SJSA1 (cell line): ENCODE measurements at regions not wholly inside any gene's neighbourhood (a gene's known extent, or its start where the extent isn't known, plus 50 kb on each side); places are given as distances from the start of the nearest gene placed in this dataset.
"Not testable (repeated sequence)": the region's sequence is repeated elsewhere in the genome, so short reads cannot be mapped to it uniquely, and the experiment has no call there.

Experiments used
- DNase-seq, 2 experiments: peaks; one replicate each; pipeline ENCODE4 v3.0.0-alpha.2; 2015 to 2020; ENCODE audit warnings: low spot score in 2 of 2, low read depth in 1 of 2
- H3K27ac ChIP-seq: fragments of 250-450 bp; sonication (Bioruptor Pico); 2 replicates; pipeline ENCODE4 v1.5.1; 2020; ENCODE audit warnings: mild to moderate bottlenecking, moderate library complexity
- H3K27me3 ChIP-seq: fragments of 250-450 bp; sonication (Bioruptor Pico); replicated peaks from 2 replicates; pipeline ENCODE4 v1.5.1; 2020; ENCODE audit warnings: mild to moderate bottlenecking, moderate library complexity
- H3K36me3 ChIP-seq: fragments of 250-450 bp; sonication (Bioruptor Pico); 2 replicates; pipeline ENCODE4 v1.5.1; 2020; ENCODE audit warnings: mild to moderate bottlenecking
- H3K4me1 ChIP-seq: fragments of 250-450 bp; sonication (Bioruptor Pico); replicated peaks from 2 replicates; pipeline ENCODE4 v1.6.1; 2021; ENCODE audit warnings: mild to moderate bottlenecking
- H3K4me3 ChIP-seq: fragments of 250-450 bp; sonication (Bioruptor Pico); 2 replicates; pipeline ENCODE4 v1.5.1; 2020; ENCODE audit warnings: mild to moderate bottlenecking
- H3K9me3 ChIP-seq: fragments of 250-450 bp; sonication (Bioruptor Pico); replicated peaks from 2 replicates; pipeline ENCODE4 v1.5.1; 2020; ENCODE audit warnings: mild to moderate bottlenecking

DNA sequence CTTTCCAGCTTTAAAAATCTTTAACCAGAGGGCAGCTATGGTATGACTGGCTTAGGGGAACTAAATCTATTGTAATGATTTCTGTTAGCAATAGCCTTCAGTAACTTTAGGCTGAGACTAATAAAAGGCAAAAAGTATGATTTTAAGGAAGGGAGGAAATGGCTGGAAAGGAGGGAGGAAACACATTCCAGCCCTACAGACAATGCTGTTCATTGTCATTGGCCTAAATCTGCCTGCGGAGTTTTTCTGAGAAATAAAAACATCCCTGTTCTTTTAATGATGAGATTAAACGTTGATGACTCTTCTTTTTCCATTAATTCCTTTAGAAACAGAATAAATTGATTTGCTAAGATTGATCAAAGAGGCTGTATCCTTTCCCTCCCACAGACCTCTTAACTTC lies 99.6 kb upstream of the GRAMD1B start:
- DNase-seq = no peak
- H3K36me3 ChIP-seq = no peaks in the 10 kb centered on the region
- H3K4me1 ChIP-seq = no peaks in the 10 kb centered on the region
- no peaks in the 10 kb centered on the region for H3K9me3 ChIP-seq
- no peak overlapping the region for H3K27ac ChIP-seq
- H3K4me3 ChIP-seq = no peak overlapping the region
- H3K27me3 ChIP-seq = no peaks in the 10 kb centered on the region

DNA sequence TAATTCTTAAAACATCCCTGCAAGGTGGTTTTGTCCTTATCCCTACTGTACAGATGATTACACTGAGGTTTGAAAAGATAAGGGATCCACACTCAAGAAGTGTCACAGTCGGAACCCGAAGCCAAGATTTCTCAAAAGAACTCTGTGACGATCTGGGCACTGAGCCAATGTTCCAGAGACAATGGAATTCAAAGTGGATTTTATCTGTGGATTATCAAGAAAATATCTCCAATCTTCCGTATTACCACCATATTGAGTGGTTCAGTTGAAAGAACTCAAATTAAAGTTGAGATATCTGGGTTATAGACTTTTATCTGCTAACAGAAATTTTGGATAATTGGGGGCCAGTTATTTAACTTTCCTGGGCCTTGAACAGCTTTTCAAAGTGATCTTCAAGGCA lies 100.0 kb upstream of the GRAMD1B start:
- Histone ChIP-seq H3K9me3 (no peaks in the 10 kb centered on the region), H3K4me3 (no peak overlapping the region), H3K27me3 (no peaks in the 10 kb centered on the region), H3K36me3 (no peaks in the 10 kb centered on the region), H3K4me1 (no peaks in the 10 kb centered on the region), H3K27ac (no peak overlapping the region)
- no peak for DNase-seq

DNA sequence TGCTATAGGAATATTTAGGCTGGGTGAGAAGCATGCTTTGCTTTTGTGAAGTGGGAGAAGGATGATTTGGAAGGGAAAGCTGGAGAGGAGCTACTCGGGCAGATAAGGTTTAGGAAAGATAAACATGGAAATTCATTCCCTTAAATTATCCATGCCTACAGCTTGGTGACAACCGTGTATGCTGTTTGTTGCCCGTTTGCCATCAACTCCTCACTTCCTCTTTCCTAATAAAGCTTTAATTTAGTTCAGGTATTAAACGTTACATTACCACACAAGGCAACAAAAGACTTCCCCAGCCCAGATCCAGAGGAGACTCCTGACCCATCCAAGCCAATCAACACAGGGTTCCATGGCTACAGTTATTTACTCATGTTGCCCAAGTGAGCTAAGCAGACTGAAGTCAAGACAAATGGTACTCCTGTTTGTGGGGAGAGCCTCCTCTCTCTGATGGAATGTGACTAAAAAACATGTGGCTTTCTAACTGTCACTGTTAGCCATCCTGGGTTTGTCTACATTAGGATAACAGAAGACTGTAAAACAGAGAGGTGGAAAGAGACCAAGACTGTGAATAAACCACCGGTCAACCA lies 101.7 kb upstream of the GRAMD1B start:
- Histone ChIP-seq H3K36me3 (no peaks in the 10 kb centered on the region), H3K27ac (no peak overlapping the region), H3K4me1 (no peaks in the 10 kb centered on the region), H3K27me3 (no peaks in the 10 kb centered on the region), H3K9me3 (no peaks in the 10 kb centered on the region), H3K4me3 (no peak overlapping the region)
- DNase-seq = no peak

DNA sequence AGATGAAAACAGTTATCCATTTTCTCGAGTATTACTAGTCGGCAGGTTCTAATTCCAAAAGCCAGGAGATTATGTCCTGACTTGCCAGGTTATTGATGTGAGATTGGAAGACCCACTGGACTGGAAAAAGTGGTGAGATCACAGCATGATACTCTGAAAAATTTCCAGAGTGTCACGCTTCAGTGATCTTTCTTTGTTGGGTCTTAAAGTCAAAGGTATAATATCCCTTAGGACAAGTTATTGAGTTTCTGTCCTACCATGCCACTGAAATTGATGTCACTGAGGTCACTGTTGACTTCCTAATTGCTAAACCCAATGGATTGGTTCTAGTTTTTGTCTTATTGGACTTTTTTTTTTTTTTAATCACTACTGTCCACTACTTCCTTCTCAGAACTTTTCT lies 104.5 kb upstream of the GRAMD1B start:
- no peak for DNase-seq
- no peaks in the 10 kb centered on the region for H3K27me3 ChIP-seq
- H3K36me3 ChIP-seq = no peaks in the 10 kb centered on the region
- no peaks in the 10 kb centered on the region for H3K4me1 ChIP-seq
- H3K4me3 ChIP-seq = no peak overlapping the region
- H3K27ac ChIP-seq = no peak overlapping the region
- H3K9me3 ChIP-seq = no peaks in the 10 kb centered on the region

DNA sequence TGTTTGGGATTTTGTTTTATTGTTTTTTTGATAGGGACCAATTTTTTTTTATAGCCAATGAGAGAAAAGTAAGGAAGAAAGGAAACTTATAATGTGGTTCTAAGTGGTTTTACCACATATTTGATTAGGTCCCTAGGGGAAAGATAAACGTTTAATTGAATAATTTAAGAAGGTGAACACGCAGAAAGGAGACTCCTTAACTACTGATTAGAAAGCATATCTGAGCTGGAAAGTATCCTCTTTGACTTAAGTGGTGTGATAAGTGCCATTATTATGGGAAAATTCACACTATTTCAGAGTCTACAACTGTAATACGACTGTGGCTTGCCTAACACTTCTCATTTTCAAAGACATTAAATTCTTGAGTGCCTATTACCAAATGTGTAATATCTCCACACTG lies 106.5 kb upstream of the GRAMD1B start:
- no peak for DNase-seq
- no peaks in the 10 kb centered on the region for H3K9me3 ChIP-seq
- H3K27ac ChIP-seq = no peak overlapping the region
- H3K4me3 ChIP-seq = no peak overlapping the region
- H3K36me3 ChIP-seq = no peaks in the 10 kb centered on the region
- no peaks in the 10 kb centered on the region for H3K27me3 ChIP-seq
- H3K4me1 ChIP-seq = no peaks in the 10 kb centered on the region

DNA sequence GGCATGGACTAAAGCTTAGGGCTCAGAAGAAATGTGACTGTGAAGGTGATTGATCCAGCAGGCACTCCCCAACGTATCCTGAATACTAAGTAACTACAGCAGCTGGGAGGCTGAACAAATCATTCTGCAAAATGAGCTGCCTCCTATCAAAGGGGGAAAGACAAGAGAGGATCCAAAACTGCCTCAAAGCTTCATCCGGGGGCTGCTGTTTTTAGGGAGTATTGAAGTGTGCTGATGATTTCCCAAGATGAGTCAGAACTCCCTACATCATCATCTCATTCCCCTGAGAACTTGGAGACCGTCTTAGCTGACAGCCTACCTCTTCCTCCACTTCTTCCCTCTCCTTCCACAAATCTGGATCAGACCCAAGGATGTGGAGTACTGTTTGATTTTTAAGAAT lies 108.4 kb upstream of the GRAMD1B start:
- H3K27me3 ChIP-seq = no peaks in the 10 kb centered on the region
- DNase-seq = no peak
- H3K27ac ChIP-seq = no peak overlapping the region

DNA sequence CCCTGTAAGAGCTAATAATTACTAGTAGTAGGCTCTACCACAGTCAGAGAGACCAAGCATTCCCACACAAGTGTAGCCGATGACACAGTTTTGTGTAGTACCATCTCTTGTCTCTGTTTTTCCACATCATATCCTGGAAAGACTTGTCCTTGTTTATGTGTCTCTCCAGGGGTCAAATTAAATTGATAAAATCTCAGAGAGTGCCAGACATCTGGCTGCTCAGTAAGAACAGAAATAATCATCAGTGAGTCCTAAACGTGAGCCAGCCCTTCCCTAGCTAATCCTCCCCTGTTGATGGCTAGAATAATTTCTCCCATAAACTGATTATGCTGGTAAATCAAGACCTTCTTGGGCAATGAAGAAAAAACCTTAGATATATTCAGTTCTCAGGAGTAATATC lies 111.4 kb upstream of the GRAMD1B start:
- Histone ChIP-seq H3K9me3 (no peaks in the 10 kb centered on the region), H3K27me3 (no peaks in the 10 kb centered on the region), H3K36me3 (no peaks in the 10 kb centered on the region), H3K4me1 (no peaks in the 10 kb centered on the region), H3K4me3 (no peak overlapping the region), H3K27ac (no peak overlapping the region)
- DNase-seq = no peak

More for the DNA sequence above, 108.4 kb upstream of the GRAMD1B start:
- H3K36me3 ChIP-seq = no peaks in the 10 kb centered on the region
- no peak overlapping the region for H3K4me3 ChIP-seq
- H3K4me1 ChIP-seq = no peaks in the 10 kb centered on the region
- no peaks in the 10 kb centered on the region for H3K9me3 ChIP-seq

DNA sequence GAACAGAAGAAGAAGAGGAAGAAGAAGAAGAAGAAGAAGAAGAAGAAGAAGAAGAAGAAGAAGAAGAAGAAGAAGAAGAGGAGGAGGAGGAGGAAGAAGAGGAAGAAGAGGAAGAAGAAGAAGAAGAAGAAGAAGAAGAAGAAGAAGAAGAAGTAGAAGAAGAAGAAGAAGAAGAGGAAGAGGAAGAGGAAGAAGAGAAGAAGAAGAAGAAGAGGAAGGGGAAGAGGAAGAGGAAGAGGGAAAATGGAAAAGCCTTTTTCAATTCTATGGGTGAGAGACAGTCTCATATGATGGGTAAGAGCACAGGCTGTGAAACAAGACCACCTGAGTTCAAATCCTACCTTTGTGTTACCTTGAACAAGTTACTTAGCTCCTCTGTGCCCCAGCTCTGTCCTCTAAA lies 111.9 kb upstream of the GRAMD1B start:
- not testable (repeated sequence) for H3K36me3 ChIP-seq, H3K9me3 ChIP-seq, H3K27me3 ChIP-seq, DNase-seq, H3K4me1 ChIP-seq, H3K4me3 ChIP-seq, H3K27ac ChIP-seq

DNA sequence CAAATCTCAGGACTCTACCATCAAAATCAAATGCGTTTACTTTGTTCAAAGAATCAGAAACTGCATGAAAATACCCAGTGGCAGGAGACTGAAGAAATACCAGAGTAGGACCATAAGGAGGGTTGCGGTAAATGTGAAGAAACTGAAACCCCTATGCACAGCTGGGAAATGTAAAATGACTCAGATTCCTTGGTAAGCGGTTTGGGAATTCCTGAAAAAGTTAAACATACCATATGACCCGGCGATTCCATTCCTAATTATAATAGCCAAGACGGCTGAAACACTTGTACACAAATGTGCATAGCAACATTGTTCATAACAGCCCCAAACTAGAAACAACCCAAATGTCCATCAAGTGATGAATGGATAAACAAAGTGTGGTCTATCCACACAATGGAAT lies 114.1 kb upstream of the GRAMD1B start:
- Histone ChIP-seq H3K36me3 (no peaks in the 10 kb centered on the region), H3K4me1 (no peaks in the 10 kb centered on the region), H3K9me3 (no peaks in the 10 kb centered on the region), H3K27ac (no peak overlapping the region), H3K27me3 (no peaks in the 10 kb centered on the region), H3K4me3 (no peak overlapping the region)
- no peak for DNase-seq

DNA sequence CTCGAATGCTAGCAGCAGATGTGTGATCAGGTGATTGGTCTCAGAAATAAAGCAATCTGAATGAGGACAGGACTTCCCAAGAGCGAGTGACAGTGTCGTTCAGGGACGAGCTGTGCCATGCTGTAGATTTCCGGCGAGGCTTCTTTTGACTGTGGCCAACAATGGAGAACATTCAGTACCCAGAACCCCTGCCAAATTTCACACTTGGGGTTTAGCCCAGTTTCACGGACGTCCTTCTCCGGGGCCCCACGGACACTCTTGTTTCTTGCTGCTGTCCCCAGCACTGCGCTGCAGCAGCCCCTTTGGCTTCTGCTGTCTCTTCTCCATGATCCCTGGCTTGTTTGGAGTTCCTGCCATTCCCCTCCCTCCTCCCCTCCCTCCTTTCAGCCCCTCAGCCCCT lies 115.1 kb upstream of the GRAMD1B start:
- Histone ChIP-seq H3K27ac (no peak overlapping the region), H3K4me3 (no peak overlapping the region), H3K27me3 (no peaks in the 10 kb centered on the region), H3K36me3 (no peaks in the 10 kb centered on the region), H3K9me3 (no peaks in the 10 kb centered on the region), H3K4me1 (no peaks in the 10 kb centered on the region)
- DNase-seq = no peak

DNA sequence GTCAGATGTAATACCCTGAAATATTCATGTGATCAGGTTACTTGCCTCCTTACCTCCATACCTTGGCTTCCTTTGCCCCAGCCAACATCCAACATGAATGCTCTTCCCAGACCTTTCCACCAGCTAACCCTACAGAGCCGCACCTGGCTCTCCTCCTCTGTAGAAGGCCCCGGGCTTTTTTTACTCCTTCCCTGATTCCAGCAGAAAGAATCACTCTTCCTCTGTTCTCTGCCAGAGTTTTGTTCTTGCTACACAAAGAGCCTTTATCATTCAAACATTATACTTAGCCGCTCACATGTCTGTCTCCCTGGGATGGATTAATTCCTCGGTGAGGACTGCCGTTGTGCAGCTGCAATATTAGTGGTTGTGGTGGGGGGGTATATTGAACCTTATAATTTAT lies 116.8 kb upstream of the GRAMD1B start:
- no peaks in the 10 kb centered on the region for H3K9me3 ChIP-seq
- H3K27me3 ChIP-seq = no peaks in the 10 kb centered on the region
- no peaks in the 10 kb centered on the region for H3K4me1 ChIP-seq
- DNase-seq = no peak
- H3K36me3 ChIP-seq = no peaks in the 10 kb centered on the region
- no peak overlapping the region for H3K27ac ChIP-seq
- no peak overlapping the region for H3K4me3 ChIP-seq

DNA sequence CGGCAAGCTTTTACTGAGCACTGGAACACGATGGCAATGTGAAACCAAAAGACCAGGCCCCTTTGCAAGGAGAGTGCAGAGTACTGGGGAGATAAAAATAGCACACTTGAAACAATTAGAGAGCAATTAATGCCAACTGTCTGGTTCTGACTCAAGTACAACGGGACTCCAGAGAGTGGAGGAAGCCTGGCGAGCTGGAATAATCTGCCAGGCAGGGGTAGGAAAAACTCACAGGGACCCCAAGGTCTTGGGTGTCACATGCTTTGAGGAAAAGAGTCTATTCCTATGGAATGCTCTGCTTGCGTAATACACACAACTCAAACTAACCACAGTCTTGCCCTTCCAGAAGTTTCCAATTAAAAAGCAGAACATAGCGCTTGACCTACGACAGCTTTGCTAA lies 113.0 kb upstream of the CLMP start:
- no peaks in the 10 kb centered on the region for H3K27me3 ChIP-seq
- no peak for DNase-seq
- H3K4me1 ChIP-seq = no peaks in the 10 kb centered on the region
- H3K36me3 ChIP-seq = no peaks in the 10 kb centered on the region
- no peak overlapping the region for H3K4me3 ChIP-seq
- H3K27ac ChIP-seq = no peak overlapping the region
- no peaks in the 10 kb centered on the region for H3K9me3 ChIP-seq

DNA sequence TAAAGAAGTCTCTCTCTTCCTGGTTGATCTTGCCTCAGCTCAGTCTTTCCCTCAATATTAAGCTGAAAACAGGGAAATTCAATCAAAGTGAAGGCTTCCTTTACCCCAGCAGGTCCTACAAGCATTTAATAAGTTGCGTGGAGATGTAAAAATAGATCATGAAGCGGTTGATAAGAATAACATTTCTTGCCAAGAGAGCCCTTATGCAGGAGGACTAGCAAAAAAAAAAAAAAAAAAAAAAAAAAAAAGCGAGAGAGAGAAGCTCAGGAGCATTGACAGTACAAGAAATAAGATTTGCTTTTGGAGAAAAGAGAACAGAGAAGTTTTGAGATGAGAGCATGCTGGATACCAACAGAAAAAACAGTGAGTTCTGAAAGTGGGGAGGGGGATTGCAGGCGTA lies 112.2 kb upstream of the CLMP start:
- H3K4me3 ChIP-seq = no peak overlapping the region
- H3K4me1 ChIP-seq = no peaks in the 10 kb centered on the region
- no peaks in the 10 kb centered on the region for H3K36me3 ChIP-seq
- H3K27me3 ChIP-seq = no peaks in the 10 kb centered on the region
- no peak for DNase-seq
- no peak overlapping the region for H3K27ac ChIP-seq
- no peaks in the 10 kb centered on the region for H3K9me3 ChIP-seq

DNA sequence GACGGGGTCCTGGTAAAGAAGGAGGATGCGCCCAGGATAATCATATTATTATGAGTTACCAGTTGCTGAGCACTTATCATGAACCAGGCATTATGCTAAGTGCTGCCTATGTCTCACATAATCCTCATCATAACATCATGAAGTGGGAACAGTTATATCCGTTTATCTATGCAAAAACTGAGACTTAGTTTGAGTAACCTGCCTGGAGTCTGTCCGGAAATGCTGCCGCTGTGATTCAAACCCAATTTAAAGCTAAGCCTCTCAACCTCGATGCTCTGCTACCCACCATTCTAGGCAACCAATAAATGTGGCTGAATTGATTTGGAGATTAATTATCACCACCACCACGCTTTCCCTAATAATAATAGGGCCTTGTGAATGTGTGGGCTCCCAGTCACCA lies 111.5 kb upstream of the CLMP start:
- no peak overlapping the region for H3K27ac ChIP-seq
- no peak overlapping the region for H3K4me3 ChIP-seq
- H3K4me1 ChIP-seq = no peaks in the 10 kb centered on the region; the same call in 1 of the 2 replicates
- no peaks in the 10 kb centered on the region for H3K27me3 ChIP-seq
- DNase-seq = no peak
- H3K9me3 ChIP-seq = no peaks in the 10 kb centered on the region
- no peaks in the 10 kb centered on the region for H3K36me3 ChIP-seq

DNA sequence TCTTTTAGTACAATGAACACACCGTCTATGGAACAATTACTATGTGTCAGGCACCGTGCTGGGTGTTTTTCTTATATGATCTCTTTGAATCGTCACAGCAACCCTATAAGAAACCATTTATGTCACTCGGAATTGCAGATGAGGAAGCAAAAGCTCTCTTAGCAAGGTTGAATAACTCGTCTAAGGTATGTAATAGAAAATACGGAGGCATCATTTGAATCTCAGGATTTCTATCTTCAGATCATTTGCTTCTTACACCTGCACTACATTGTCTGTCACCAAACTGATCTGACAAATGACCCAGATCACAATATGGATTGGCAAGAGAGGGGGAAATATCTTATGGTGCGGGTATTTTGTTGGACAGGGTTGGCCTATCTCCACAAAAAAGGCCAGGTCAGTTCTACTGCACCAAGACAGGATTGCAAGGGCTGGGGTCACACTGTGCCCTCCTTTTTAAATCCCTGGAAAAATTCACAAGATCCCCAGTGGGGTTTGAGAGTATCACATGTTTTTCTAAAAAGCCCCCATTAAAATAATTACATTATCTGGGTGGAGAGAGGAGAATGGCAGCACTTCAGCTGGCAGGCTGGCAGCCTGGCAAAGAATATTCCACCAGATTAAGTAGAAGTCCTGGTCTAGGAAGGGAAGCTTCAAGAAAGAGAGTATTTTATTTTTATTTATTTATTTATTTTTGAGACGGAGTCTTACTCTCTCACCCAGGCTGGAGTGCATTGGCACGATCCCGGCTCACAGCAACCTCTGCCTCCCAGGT lies 110.7 kb upstream of the CLMP start:
- no peak for DNase-seq
- no peaks in the 10 kb centered on the region for H3K36me3 ChIP-seq
- H3K27me3 ChIP-seq = no peaks in the 10 kb centered on the region
- no peak overlapping the region for H3K27ac ChIP-seq
- H3K9me3 ChIP-seq = no peaks in the 10 kb centered on the region
- no peaks in the 10 kb centered on the region; the same call in 1 of the 2 replicates for H3K4me1 ChIP-seq
- H3K4me3 ChIP-seq = no peak overlapping the region
